Prostate gland (tissue), 2 donors: ENCODE measurements at regions not wholly inside any gene's neighbourhood (a gene's known extent, or its start where the extent isn't known, plus 50 kb on each side); places are given as distances from the start of the nearest gene placed in this dataset.

ENCODE experiments used
- POLR2A ChIP-seq: fragments of 450-650 bp; IDR thresholded peaks from one replicate; pipeline ENCODE4 v1.6.1; 2016; ENCODE audit warnings: antibody characterized with exemption, mild to moderate bottlenecking
- POLR2AphosphoS5 ChIP-seq: sonication (generic); formaldehyde crosslinking; IDR thresholded peaks from one replicate; pipeline ENCODE4 v1.6.1; 2017; ENCODE audit warnings: antibody characterized with exemption
- TF ChIP-seq, protein P1 (sequence below), 4 experiments: fragments of 200-600 bp in 2 of 4; fragments of 450-650 bp in 2 of 4; sonication (generic) in 2 of 4; IDR thresholded peaks; 1 replicate in 3 of 4; 2 replicates in 1 of 4; pipeline ENCODE4 v1.5.1; 2016 to 2019; ENCODE audit warnings: antibody characterized with exemption in 4 of 4, mild to moderate bottlenecking in 2 of 4, moderate library complexity in 2 of 4

DNA sequence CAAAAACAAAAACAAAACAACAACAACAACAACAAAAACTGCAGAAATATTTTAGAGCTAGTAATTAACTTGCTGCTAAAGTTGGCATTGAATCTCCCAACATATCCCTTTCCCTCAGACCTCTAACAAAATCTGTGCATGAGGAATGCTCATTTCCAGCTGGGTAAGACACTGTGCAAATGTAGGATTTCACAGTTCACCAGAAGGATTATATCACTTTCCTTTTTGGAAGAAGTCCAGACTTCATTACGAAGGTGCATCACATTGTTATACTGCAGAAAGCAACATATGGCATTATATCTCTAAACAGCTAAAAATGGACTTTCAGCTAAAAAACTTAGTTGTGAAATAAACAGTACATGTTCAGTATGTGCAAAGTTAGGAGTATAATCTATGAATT lies 341.8 kb downstream of the FSCB start:
- TF ChIP-seq, protein P1, sequence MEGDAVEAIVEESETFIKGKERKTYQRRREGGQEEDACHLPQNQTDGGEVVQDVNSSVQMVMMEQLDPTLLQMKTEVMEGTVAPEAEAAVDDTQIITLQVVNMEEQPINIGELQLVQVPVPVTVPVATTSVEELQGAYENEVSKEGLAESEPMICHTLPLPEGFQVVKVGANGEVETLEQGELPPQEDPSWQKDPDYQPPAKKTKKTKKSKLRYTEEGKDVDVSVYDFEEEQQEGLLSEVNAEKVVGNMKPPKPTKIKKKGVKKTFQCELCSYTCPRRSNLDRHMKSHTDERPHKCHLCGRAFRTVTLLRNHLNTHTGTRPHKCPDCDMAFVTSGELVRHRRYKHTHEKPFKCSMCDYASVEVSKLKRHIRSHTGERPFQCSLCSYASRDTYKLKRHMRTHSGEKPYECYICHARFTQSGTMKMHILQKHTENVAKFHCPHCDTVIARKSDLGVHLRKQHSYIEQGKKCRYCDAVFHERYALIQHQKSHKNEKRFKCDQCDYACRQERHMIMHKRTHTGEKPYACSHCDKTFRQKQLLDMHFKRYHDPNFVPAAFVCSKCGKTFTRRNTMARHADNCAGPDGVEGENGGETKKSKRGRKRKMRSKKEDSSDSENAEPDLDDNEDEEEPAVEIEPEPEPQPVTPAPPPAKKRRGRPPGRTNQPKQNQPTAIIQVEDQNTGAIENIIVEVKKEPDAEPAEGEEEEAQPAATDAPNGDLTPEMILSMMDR (IDR thresholded peaks at IDR 0.05): no peak
- no peak for TF ChIP-seq POLR2A
- TF ChIP-seq POLR2AphosphoS5: no peak
